OCI-LY1 (cell line): ENCODE measurements at regions not wholly inside any gene's neighbourhood (a gene's known extent, or its start where the extent isn't known, plus 50 kb on each side); places are given as distances from the start of the nearest gene placed in this dataset.

Experiments
- CTCF ChIP-seq: fragments of 200-600 bp; sonication (generic), shearing (Covaris generic); IDR thresholded peaks from 2 replicates; pipeline ENCODE4 v1.5.1; 2017; ENCODE audit warnings: mild to moderate bottlenecking, antibody characterized with exemption, low read length, moderate library complexity, mixed read lengths
- EZH2 ChIP-seq: fragments of 200-600 bp; sonication (generic), shearing (Covaris generic); IDR thresholded peaks from 2 replicates; pipeline ENCODE4 v1.8.0; 2017; ENCODE audit warnings: borderline replicate concordance, mixed run types, mild to moderate bottlenecking, antibody characterized with exemption, low read length, moderate library complexity, mixed read lengths

GRCh38 chr17:37827905-37828650 is 83.2 kb upstream of the HNF1B start:
- TF ChIP-seq CTCF (no peak), EZH2 (no peak)
